Esophagus squamous epithelium (tissue), 5 donors: ENCODE measurements at regions not wholly inside any gene's neighbourhood (a gene's known extent, or its start where the extent isn't known, plus 50 kb on each side); places are given as distances from the start of the nearest gene placed in this dataset.
A peak's percentile ranks its signal among the peaks of the same experiment; 100 is the strongest.
"Not testable (repeated sequence)": the region's sequence is repeated elsewhere in the genome, so short reads cannot be mapped to it uniquely, and the experiment has no call there.

Source experiments
- DNase-seq: peaks from one replicate; lab custom pipeline; 2025; lab: John Stamatoyannopoulos, UW
- H3K27ac ChIP-seq, 4 donors: fragments of 200-600 bp; sonication (generic); one replicate each; pipeline ENCODE4 v1.5.1; 2016 to 2019; ENCODE audit warnings: mild to moderate bottlenecking in 1 of 4
- H3K27me3 ChIP-seq, 4 donors: fragments of 200-600 bp; sonication (generic); 1 replicate in 3 of 4; 2 replicates in 1 of 4; pipeline versions ENCODE4 v1.5.1 to v1.6.0; 2017 to 2021; ENCODE audit warnings: antibody characterized with exemption in 1 of 4
- H3K36me3 ChIP-seq, 3 donors: fragments of 200-600 bp; sonication (generic); one replicate each; pipeline ENCODE4 v1.5.1; 2016 to 2019
- H3K4me1 ChIP-seq, 3 donors: fragments of 200-600 bp; sonication (generic); one replicate each; pipeline ENCODE4 v1.5.1; 2017 to 2019
- H3K4me3 ChIP-seq, 4 donors: fragments of 200-600 bp; sonication (generic); 1 replicate in 3 of 4; 2 replicates in 1 of 4; pipeline ENCODE4 v1.5.1; 2016 to 2019; ENCODE audit warnings: mild to moderate bottlenecking in 2 of 4, moderate library complexity in 1 of 4
- H3K9me3 ChIP-seq, 3 donors: fragments of 200-600 bp; sonication (generic); one replicate each; pipeline ENCODE4 v1.5.1; 2016 to 2019
- CTCF ChIP-seq, 6 experiments: fragments of 450-650 bp in 4 of 6; fragments of 200-600 bp in 2 of 6; sonication (generic) in 2 of 6; IDR thresholded peaks; one replicate each; pipeline ENCODE4 v1.5.1; 2016 to 2019; ENCODE audit warnings: antibody characterized with exemption in 6 of 6, mild to moderate bottlenecking in 4 of 6, moderate library complexity in 4 of 6
- POLR2A ChIP-seq, 4 donors: fragments of 450-650 bp; IDR thresholded peaks; one replicate each; pipeline ENCODE4 v1.6.1; 2017; ENCODE audit warnings: antibody characterized with exemption in 4 of 4, mild to moderate bottlenecking in 4 of 4, moderate library complexity in 3 of 4
- WGBS, 2 donors: methylation state at CpG; one replicate each; pipeline ENCODE4 v1.1.5; 2018; 5-methylcytosine and 5-hydroxymethylcytosine counted together
- intact Hi-C: fragments of 100-400 bp; cut with DNase I; formaldehyde crosslinking; loops from one replicate; pipeline ENCODE4 v1.15.0; 2022
- donor health status: DM: yes; HTN: yes; CAD: no.

DNA sequence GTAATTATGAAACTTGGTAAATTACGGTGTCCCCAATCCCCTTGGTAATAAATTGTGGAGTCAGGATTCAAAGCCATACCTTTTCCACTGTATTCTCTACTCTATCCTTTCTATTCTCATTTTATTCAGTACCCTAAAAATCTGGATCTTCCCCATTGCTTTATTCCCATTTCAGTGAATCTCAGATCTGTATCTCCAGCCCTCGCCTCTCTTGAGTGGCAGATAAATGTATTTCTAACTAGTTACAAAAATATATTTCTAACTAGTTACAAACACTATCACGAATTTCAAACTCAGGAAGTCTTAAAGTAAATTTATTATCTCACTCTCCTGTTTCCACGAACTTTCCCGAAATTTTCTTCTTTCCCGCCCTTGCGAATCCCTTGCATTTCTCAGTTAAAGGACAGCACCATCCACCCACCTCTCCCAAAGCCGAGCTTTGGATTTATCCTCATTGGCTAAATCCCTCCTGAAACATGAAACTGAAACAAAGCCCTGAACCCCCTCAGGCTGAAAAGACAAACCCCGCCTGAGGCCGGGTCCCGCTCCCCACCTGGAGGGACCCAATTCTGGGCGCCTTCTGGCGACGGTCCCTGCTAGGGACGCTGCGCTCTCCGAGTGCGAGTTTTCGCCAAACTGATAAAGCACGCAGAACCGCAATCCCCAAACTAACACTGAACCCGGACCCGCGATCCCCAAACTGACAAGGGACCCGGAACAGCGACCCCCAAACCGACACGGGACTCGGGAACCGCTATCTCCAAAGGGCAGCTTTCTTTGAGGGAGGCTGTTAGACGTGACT is 164.3 kb upstream of the PABPC3 start:
- Histone ChIP-seq H3K9me3 (no peaks in the 10 kb centered on the region), H3K27me3 (peaks cover 0 to 59% (median 0%) of the 10 kb centered on the region in 4 donors), H3K4me3 (peak overlapping the region in 1 of 4 donors; percentile 37), H3K36me3 (no peaks in the 10 kb centered on the region), H3K27ac (no peak overlapping the region), H3K4me1 (no peaks in the 10 kb centered on the region)
- TF ChIP-seq POLR2A (IDR thresholded peaks at IDR 0.05) (no peak), CTCF (IDR thresholded peaks at IDR 0.05) (no peak)
- 17 to 34% methylated on average over 18 to 28 of the region's 31 CpGs for WGBS, 2 donors
- intact Hi-C loops = no loop called here
- DNase-seq = no peak

DNA sequence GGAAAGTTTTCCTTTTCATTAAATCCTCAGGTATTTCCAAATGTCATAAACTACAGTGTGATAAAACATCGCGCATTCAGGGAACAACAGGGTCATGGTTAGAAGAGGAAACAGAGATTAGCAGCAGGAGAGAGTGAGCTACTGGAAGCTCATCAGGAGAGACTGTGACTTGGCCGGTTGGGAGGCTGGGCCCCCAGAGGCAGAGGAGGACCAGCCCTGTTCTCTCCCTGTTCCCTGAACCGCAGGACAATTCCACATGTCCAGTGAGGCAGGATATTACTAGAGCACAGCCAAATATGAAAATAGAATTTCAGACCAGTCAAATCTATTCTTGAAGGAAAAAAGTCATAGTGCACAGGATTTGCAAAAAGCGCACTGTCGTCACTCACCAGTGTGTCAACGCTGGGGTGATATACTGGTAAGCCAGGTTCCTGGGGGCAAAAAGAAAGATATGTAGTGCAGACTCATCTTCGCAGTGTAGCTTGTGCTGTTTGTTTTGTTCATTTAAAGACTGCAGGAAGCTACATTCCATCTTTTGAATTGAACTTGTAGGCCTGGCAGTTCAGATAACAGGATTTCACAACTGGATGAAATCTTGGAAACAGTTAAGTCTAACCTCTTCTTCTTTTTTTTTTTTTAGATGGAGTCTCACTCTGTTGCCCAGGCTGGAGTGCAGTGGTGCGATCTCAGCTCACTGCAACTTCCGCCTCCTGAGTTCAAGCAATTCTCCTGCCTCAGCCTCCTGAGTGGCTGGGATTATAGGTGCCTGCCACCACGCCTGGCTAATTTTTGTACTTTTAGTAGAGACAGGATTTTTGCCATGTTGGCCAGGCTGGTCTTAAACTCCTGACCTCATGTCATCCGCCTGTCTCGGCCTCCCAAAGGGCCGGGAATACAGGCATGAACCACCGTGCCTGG is 162.6 kb upstream of the PABPC3 start:
- H3K9me3 ChIP-seq, H3K4me3 ChIP-seq, H3K4me1 ChIP-seq, H3K36me3 ChIP-seq, intact Hi-C loops, H3K27ac ChIP-seq, DNase-seq: not testable (repeated sequence)
- WGBS, 2 donors = 83 to 85% methylated on average over 13 of the region's 15 CpGs
- peaks cover 0 to 65% (median 0%) of the 10 kb centered on the region in 4 donors for H3K27me3 ChIP-seq

DNA sequence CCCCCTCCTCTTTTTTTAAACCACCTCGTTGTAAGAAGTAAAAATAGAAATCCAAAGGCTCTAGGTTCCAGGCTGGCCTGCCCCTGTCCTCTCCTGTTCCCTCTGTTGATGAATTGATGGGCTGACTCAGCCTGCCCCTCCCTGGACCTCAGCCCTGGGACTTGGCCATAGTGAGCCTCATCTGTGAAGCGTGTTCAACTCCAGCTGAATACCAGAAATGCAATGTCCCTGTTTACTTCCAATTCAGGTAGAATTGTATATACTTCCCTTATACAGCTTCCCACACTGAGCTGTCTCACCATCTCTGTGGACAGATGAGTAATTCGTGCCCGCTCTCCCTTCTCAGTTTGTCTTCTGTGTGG is 161.9 kb upstream of the PABPC3 start:
- H3K9me3 ChIP-seq, H3K4me3 ChIP-seq, H3K27ac ChIP-seq, DNase-seq, H3K4me1 ChIP-seq, H3K36me3 ChIP-seq, intact Hi-C loops: not testable (repeated sequence)
- WGBS, 2 donors = 31 to 78% methylated on average over 2 to 3 of the region's 4 CpGs
- peaks cover 0 to 63% (median 0%) of the 10 kb centered on the region in 4 donors for H3K27me3 ChIP-seq

DNA sequence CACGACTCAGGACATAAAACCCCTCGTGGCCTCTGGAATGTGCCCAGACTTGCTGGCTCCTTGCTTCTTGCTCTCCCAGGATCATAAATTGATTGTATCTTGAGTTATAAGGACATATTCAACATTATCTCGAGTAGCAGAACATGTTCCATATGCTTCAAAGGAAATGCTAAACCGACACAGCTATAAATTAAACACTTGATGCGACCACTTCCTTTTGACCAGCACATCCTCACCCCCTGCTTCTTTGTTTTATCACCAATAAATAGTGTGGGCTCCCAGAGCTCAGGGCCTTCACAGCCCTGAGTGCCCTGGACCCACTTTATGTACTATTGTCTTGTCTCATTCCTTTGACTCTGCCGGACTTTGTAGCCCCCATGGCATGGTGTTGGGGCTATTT is 157.0 kb upstream of the PABPC3 start:
- no peaks in the 10 kb centered on the region for H3K4me1 ChIP-seq
- H3K9me3 ChIP-seq = no peaks in the 10 kb centered on the region
- no peaks in the 10 kb centered on the region for H3K36me3 ChIP-seq
- WGBS, 2 donors = 42 to 60% methylated on average over 5 to 6 of the region's 6 CpGs
- intact Hi-C loops = no loop called here
- H3K27me3 ChIP-seq = peaks cover 0 to 18% (median 0%) of the 10 kb centered on the region in 4 donors
- TF ChIP-seq CTCF (IDR thresholded peaks at IDR 0.05) (no peak), POLR2A (IDR thresholded peaks at IDR 0.05) (no peak)
- H3K4me3 ChIP-seq = no peak overlapping the region
- no peak for DNase-seq
- H3K27ac ChIP-seq = no peak overlapping the region

GRCh38 chr13:24941023-24941713 is 154.8 kb upstream of the PABPC3 start:
- H3K4me1 ChIP-seq, H3K9me3 ChIP-seq, H3K36me3 ChIP-seq, H3K27ac ChIP-seq, intact Hi-C loops, H3K27me3 ChIP-seq, DNase-seq, H3K4me3 ChIP-seq: not testable (repeated sequence)
- 72 to 86% methylated on average over 5 of the region's 11 CpGs for WGBS, 2 donors

DNA sequence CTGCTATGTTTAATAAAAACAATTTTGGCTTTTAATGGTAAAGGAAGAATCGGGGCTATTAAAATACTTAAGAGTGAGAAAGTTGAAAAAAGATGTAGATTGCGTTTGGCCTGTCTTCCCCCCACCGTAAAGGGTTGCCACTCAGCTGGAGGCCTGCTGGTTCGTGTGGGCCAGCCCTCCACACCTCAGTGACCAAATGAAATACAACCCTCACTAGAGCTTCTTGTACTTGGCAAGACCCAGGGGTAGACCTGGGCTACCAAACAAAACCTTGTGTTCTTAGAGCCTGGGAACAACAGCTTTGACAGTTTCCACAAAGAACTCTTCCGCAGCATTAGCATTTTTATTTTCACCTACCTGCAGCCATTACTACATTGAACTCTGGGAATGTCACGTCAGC is 152.8 kb upstream of the PABPC3 start:
- Histone ChIP-seq H3K27ac (no peak overlapping the region), H3K4me1 (no peaks in the 10 kb centered on the region), H3K27me3 (no peaks in the 10 kb centered on the region), H3K9me3 (no peaks in the 10 kb centered on the region), H3K4me3 (no peak overlapping the region), H3K36me3 (no peaks in the 10 kb centered on the region)
- TF ChIP-seq CTCF (IDR thresholded peaks at IDR 0.05) (no peak), POLR2A (IDR thresholded peaks at IDR 0.05) (no peak)
- 79 to 87% methylated on average over 6 of the region's 6 CpGs for WGBS, 2 donors
- no peak for DNase-seq
- intact Hi-C loops = no loop called here

DNA sequence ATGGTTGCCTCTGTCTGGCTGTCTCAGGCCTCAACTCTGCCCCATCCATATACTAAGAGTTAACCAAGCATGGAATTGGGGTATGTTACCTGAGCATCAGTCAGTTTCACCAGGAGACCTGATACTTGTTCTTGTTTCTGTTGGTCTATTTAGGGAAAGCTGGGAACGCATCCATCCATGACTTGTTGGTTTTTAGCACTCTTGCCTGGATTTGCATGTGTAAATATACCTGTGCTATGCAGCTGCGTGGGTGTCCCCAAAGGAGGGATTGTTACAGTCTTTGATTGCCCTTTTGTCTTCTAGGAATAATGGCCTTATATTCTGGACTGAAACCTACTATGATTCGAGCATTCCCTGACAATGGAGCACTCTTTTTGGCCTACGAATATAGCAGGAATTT is 151.9 kb upstream of the PABPC3 start:
- 59 to 80% methylated on average over 4 of the region's 4 CpGs for WGBS, 2 donors
- DNase-seq, H3K27me3 ChIP-seq, H3K27ac ChIP-seq, H3K4me1 ChIP-seq, H3K9me3 ChIP-seq, H3K36me3 ChIP-seq, H3K4me3 ChIP-seq, intact Hi-C loops: not testable (repeated sequence)

GRCh38 chr13:24948977-24949376 is 147.0 kb upstream of the PABPC3 start:
- H3K36me3 ChIP-seq, H3K4me1 ChIP-seq, DNase-seq, H3K27me3 ChIP-seq, H3K9me3 ChIP-seq, intact Hi-C loops, H3K4me3 ChIP-seq, H3K27ac ChIP-seq: not testable (repeated sequence)
- 74 to 85% methylated on average over 2 of the region's 2 CpGs for WGBS, 2 donors

DNA sequence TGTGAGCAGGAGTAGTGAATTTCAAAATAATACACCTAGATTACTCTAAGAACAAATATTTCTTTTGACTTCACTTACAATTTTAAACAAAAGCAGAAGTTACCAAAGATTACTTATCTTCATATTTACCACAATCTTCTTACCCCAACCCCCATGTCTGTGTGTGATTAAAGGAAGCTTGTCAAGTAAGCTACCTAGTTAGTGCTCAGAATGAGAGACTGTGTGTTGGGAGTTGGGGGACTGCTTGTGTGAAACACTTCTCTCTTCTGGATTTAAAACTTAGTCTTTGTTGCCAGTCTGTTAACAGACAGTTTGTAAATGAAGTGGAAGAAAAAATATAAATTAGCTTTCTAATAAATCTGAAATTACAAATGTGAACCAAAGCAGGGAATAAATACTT is 145.3 kb upstream of the PABPC3 start:
- DNase-seq, intact Hi-C loops, H3K27ac ChIP-seq, H3K4me1 ChIP-seq, H3K4me3 ChIP-seq, H3K36me3 ChIP-seq, H3K9me3 ChIP-seq: not testable (repeated sequence)
- peaks cover 0 to 10% (median 0%) of the 10 kb centered on the region in 4 donors for H3K27me3 ChIP-seq
